MM.1S (cell line): ENCODE measurements at regions not wholly inside any gene's neighbourhood (a gene's known extent, or its start where the extent isn't known, plus 50 kb on each side); places are given as distances from the start of the nearest gene placed in this dataset.

Source experiments
- DNase-seq: peaks from one replicate; pipeline ENCODE4 v3.0.0-alpha.2; 2015
- H2AFZ ChIP-seq: fragments of 300-600 bp; sonication (generic); 2 replicates; pipeline ENCODE4 v1.6.0; 2016; ENCODE audit warnings: antibody characterized with exemption, low read length
- H3F3A ChIP-seq: fragments of 300-600 bp; sonication (generic); 2 replicates; pipeline ENCODE4 v1.6.1; 2016; ENCODE audit warnings: mild to moderate bottlenecking, antibody characterized with exemption, low read length, moderate library complexity, mixed read lengths; ENCODE audit not compliant: insufficient read depth
- H3K27ac ChIP-seq: fragments of 300-600 bp; sonication (generic); 2 replicates; pipeline ENCODE4 v1.5.1; 2016; ENCODE audit warnings: mild to moderate bottlenecking, low read length
- H3K27me3 ChIP-seq: fragments of 300-600 bp; sonication (generic); replicated peaks from 2 replicates; pipeline ENCODE4 v1.6.0; 2016; ENCODE audit warnings: low read length; ENCODE audit not compliant: insufficient read depth
- H3K36me3 ChIP-seq: fragments of 300-600 bp; sonication (generic); replicated peaks from 2 replicates; pipeline ENCODE4 v1.6.1; 2016; ENCODE audit warnings: mild to moderate bottlenecking, low read length, mixed read lengths; ENCODE audit not compliant: insufficient read depth
- H3K4me1 ChIP-seq: fragments of 300-600 bp; sonication (generic); 2 replicates; pipeline ENCODE4 v1.6.1; 2016; ENCODE audit warnings: low read length, mixed read lengths
- H3K4me2 ChIP-seq: fragments of 300-600 bp; sonication (generic); 2 replicates; pipeline ENCODE4 v1.6.0; 2016; ENCODE audit warnings: low read depth, low read length
- H3K4me3 ChIP-seq: fragments of 300-600 bp; sonication (generic); 2 replicates; pipeline ENCODE4 v1.5.1; 2016; ENCODE audit warnings: low read length, mixed read lengths
- H3K79me2 ChIP-seq: fragments of 300-600 bp; sonication (generic); 2 replicates; pipeline ENCODE4 v1.6.1; 2016; ENCODE audit warnings: mixed run types, low read length, mixed read lengths
- H3K9ac ChIP-seq: fragments of 300-600 bp; sonication (generic); 2 replicates; pipeline ENCODE4 v1.6.1; 2016; ENCODE audit warnings: low read length, mixed read lengths
- H3K9me2 ChIP-seq: fragments of 300-600 bp; sonication (generic); replicated peaks from 2 replicates; pipeline ENCODE4 v1.6.1; 2016; ENCODE audit warnings: mild to moderate bottlenecking, low read length, mixed read lengths; ENCODE audit not compliant: insufficient read depth
- H3K9me3 ChIP-seq: fragments of 300-600 bp; sonication (generic); replicated peaks from 2 replicates; pipeline ENCODE4 v1.6.1; 2016; ENCODE audit warnings: mild to moderate bottlenecking, low read length, mixed read lengths; ENCODE audit not compliant: insufficient read depth
- H4K20me1 ChIP-seq: fragments of 300-600 bp; sonication (generic); 2 replicates; pipeline ENCODE4 v1.6.1; 2016; ENCODE audit warnings: mild to moderate bottlenecking, low read length, moderate library complexity, mixed read lengths; ENCODE audit not compliant: insufficient read depth
- EZH2 ChIP-seq: fragments of 300-600 bp; sonication (generic); optimal IDR thresholded peaks from 2 replicates; pipeline ENCODE3; 2017; ENCODE audit warnings: low read depth, mild to moderate bottlenecking, antibody characterized with exemption, low read length, mixed read lengths
- EZH2phosphoT487 ChIP-seq: fragments of 300-600 bp; sonication (generic); IDR thresholded peaks from 2 replicates; pipeline ENCODE4 v1.6.1; 2018; ENCODE audit warnings: antibody characterized with exemption, low read length
- TF ChIP-seq, protein P1 (sequence below): fragments of 300-600 bp; sonication (generic); IDR thresholded peaks from 2 replicates; pipeline ENCODE4 v1.5.1; 2016; ENCODE audit warnings: antibody characterized with exemption, low read length, mixed read lengths

DNA sequence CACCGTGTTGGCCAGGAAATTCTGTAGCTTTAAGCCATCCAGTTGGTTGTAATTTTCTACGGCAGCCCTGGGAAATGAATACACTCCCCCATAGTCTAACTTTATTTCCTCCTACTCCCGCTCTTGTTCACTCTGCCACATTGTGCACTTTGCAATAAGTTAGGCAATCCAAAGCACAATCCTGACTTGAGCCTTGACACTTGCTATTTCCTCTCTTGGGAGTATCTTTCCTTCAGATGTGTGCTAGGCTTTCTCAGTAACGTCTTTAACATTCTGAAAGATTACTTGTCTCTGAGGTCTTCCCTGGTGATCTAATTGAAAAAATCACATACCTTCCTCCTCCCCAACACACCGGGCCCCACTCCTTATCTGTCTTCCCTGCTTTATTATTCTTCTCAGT, 65.9 kb upstream of the RAB27B start:
- DNase-seq = no peak
- Histone ChIP-seq H3K27me3 (no peaks in the 10 kb centered on the region), H3K9me2 (no peaks in the 10 kb centered on the region), H3K36me3 (no peaks in the 10 kb centered on the region), H3K27ac (no peak overlapping the region), H3F3A (no peaks in the 10 kb centered on the region), H2AFZ (no peak overlapping the region), H3K4me1 (no peaks in the 10 kb centered on the region), H4K20me1 (no peaks in the 10 kb centered on the region), H3K79me2 (no peaks in the 10 kb centered on the region), H3K9me3 (no peaks in the 10 kb centered on the region), H3K4me2 (no peak overlapping the region), H3K4me3 (no peak overlapping the region), H3K9ac (no peak overlapping the region)
- TF ChIP-seq EZH2 = no peak
- TF ChIP-seq EZH2phosphoT487 = no peak
- TF ChIP-seq, protein P1, sequence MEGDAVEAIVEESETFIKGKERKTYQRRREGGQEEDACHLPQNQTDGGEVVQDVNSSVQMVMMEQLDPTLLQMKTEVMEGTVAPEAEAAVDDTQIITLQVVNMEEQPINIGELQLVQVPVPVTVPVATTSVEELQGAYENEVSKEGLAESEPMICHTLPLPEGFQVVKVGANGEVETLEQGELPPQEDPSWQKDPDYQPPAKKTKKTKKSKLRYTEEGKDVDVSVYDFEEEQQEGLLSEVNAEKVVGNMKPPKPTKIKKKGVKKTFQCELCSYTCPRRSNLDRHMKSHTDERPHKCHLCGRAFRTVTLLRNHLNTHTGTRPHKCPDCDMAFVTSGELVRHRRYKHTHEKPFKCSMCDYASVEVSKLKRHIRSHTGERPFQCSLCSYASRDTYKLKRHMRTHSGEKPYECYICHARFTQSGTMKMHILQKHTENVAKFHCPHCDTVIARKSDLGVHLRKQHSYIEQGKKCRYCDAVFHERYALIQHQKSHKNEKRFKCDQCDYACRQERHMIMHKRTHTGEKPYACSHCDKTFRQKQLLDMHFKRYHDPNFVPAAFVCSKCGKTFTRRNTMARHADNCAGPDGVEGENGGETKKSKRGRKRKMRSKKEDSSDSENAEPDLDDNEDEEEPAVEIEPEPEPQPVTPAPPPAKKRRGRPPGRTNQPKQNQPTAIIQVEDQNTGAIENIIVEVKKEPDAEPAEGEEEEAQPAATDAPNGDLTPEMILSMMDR = no peak

DNA sequence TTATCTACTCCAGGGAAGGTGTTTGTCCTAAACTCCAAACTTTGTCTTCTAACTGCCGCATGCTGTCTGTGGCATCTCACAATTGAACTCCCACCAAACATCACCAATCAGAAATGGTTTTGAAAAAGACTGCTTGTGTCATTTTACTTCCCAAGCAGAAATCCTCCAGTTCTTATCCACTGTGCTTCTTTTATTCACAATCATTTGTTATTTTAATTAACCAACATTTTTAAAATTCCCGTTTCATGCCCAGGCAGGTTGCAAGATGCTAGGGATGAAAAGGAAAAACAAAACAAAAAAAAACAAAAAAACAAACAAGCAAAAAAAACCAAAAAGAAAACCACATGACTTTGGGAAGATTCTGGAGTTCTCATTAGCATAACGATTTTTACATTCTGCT, 63.5 kb upstream of the RAB27B start:
- Histone ChIP-seq H2AFZ (no peak overlapping the region), H3K4me1 (no peaks in the 10 kb centered on the region), H3K36me3 (no peaks in the 10 kb centered on the region), H3K9me2 (no peaks in the 10 kb centered on the region), H3K9ac (no peak overlapping the region), H3F3A (no peaks in the 10 kb centered on the region), H3K27me3 (no peaks in the 10 kb centered on the region), H3K4me2 (no peak overlapping the region), H3K79me2 (no peaks in the 10 kb centered on the region), H3K9me3 (no peaks in the 10 kb centered on the region), H3K27ac (no peak overlapping the region), H4K20me1 (no peaks in the 10 kb centered on the region), H3K4me3 (no peak overlapping the region)
- DNase-seq = no peak
- TF ChIP-seq EZH2phosphoT487 (no peak), EZH2 (no peak)
- TF ChIP-seq, protein P1 = no peak

DNA sequence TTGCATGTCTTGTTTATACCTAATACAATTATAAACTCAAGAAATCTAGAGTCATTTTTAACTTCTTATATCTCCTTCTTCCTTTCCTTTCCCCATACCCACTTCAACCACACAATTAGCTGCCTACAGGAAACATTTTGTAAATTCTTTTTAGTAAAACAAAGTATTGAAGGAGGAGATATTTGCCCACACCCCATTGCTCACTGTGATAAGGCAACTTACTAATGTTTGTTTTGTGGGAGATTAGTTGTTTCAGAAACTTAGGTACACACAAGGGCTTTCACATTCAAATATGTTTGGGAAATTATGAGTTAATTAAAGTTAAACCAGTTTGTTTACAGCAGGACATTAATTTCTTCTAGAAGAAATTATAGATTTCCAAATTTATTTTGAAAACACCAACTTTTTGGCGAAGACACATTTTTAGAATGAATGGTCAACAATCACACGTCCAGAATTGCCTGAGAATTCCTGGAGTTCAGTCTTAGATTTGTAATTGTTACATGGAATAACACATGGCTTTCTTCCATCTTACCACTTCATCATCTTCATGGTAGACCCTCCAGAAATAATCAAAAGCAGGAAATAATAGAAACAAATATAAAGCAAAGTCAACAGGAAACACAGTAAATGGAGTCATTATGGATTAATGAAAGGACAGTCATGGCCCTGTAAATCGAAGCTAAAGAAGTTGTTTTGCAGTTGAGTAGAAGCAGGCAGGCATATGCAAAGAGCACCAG, 62.5 kb upstream of the RAB27B start:
- no peaks in the 10 kb centered on the region for H4K20me1 ChIP-seq
- H3K9me2 ChIP-seq = no peaks in the 10 kb centered on the region
- no peak overlapping the region for H3K27ac ChIP-seq
- no peak overlapping the region for H3K9ac ChIP-seq
- DNase-seq = no peak
- H3K27me3 ChIP-seq = no peaks in the 10 kb centered on the region
- no peaks in the 10 kb centered on the region for H3K79me2 ChIP-seq
- no peaks in the 10 kb centered on the region for H3K4me1 ChIP-seq
- no peak overlapping the region for H3K4me3 ChIP-seq
- H3K36me3 ChIP-seq = no peaks in the 10 kb centered on the region
- H3K4me2 ChIP-seq = no peak overlapping the region
- no peaks in the 10 kb centered on the region for H3K9me3 ChIP-seq
- TF ChIP-seq EZH2 (no peak), EZH2phosphoT487 (no peak)
- TF ChIP-seq, protein P1 = no peak
- H2AFZ ChIP-seq = no peak overlapping the region
- no peaks in the 10 kb centered on the region for H3F3A ChIP-seq
